ENCODE measurements at regions not wholly inside any gene's neighbourhood (a gene's known extent, or its start where the extent isn't known, plus 50 kb on each side); places are given as distances from the start of the nearest gene placed in this dataset.

DNA sequence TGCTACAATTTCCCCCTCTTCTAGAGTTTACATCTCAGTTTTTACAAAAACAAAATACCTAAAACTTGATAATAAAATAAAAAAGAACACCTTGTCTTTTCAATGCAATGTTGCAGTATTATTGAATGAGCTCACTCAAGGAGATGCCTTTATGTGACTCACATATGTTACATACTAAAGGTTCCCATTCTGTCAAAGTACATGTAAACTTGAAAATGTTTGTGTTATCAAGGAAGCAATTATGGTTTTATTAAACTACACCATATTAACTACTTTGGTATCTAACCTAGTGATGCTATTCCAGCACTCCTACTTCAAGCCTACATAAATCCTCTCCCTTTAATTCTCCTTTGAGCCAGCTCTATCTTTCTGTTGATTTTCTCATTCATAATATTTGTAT lies 658.3 kb downstream of the PTPRC start:
- no peak for DNase-seq

DNA sequence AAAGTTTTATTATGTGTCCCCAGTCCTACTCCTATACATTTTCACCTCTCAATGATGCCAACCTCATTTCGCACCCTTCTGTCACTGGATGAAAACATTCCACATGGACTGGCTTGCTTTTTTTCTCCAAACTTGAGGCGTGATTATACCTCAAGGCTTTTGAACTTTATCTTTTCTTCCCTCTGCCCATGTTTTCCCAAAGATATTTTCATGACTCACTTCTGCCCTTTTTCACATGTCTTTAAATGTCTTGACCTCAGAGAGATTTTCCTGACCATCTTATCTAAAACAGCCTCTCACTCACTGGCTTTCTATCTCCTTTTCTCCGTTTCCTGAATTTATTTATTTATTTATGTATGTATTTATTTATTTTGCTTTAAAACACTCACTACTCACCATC lies 659.0 kb downstream of the PTPRC start:
- no peak for DNase-seq

DNA sequence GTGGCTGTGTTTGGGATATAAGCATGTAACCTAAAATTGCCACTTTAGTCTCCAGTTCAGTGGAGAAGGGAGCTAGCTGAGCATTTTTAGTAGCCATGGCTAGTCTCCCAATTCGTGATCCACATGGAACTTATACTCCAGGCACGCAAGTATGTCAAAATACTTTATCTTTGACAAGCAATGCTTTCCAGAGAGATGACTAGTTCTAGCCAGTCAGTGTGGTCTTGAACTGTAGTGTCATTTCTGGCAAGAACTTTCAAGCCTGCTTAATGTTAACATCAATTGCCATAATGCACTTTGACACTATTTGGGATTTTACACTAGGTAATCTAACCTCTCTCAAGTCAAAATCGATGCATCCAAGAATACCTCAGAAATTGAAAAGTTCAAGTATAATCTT lies 660.0 kb downstream of the PTPRC start:
- no peak for DNase-seq

DNA sequence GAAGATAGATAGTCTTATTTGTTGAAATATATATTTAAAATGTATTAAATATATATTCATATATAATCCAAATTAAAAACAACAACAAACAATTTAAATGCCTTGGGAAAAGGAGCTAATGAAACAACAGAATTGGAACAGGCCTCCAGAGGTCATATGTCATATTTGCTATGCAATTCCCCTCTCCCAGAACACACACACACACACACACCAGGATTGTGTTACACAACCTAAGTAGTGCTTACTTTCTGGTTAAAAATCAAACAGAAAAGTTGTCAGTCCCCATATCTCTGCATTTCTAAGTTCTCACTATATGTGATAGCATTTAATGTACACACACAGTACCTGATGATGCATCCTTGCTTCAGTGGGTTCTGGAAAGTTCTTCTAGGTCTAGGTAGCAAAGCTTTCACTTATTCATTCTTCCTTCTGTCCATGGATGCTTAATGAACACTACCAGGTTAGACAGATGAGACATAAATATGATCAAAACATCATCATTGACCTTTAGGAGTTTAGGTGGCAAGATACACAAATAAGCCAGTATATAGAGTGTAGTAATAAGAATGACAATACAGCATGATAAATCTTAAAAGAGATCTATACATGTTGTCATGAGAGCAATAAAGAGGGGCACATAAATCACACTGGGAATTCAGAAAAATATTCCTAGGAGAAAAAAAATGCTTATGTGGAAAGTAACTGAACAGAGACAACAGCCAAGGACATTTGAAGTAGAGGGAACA lies 662.8 kb downstream of the PTPRC start:
- no peak for DNase-seq

DNA sequence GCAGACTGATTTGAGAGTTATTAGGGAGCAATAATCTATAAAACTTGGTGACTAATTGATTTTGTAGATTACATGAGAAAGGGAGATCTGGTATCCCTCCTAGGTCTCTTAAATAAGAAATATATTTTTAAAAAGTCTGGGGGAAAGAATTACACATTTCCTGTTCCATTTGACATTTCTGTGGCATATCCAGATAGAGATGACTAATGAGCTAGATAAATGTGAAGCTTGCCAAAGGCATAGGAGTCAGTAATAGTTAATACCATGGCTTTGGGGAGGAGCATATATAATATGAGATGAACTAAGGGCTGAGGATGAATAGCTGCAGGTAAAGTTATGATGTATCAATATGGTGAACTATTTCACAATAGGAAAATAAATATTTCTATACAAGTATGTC lies 663.7 kb downstream of the PTPRC start:
- DNase-seq, result no peak

DNA sequence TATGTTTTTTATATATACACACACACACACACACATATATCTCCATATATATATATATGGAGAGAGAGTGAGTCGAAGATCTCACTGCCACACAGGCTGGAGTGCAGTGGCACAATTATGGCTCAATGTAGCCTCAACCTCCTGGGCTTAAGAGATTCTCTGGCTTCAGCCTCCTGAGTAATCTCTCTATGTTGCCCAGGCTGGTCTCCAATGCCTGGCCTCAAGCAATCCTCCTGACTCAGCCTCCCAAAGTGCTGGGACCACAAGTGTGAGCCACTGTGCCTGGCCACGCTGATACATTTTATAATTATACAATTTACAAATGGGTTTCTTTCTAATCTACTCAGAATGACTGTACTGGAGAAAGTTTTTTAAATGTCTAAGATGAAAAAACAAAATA lies 664.2 kb downstream of the PTPRC start:
- no peak for DNase-seq

DNA sequence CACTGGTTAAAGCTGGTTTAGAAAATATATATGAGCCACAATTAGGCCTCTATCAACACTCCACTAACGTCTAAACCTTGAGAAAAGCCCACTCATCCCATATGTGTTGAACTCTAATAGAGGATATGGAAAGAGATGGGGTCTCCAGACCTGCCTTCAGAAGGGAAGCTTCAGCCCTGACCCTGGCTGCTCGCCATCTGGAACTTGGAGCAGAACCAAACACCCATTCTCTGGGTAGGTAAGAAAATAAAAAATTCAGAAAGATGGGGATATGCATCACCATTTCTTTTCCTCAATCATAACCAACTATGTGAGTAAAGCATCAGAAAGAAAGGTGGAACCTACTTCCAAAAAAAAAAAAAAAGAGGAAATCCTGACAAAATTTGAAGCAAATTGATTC lies 666.2 kb downstream of the PTPRC start:
- DNase-seq, result no peak

DNA sequence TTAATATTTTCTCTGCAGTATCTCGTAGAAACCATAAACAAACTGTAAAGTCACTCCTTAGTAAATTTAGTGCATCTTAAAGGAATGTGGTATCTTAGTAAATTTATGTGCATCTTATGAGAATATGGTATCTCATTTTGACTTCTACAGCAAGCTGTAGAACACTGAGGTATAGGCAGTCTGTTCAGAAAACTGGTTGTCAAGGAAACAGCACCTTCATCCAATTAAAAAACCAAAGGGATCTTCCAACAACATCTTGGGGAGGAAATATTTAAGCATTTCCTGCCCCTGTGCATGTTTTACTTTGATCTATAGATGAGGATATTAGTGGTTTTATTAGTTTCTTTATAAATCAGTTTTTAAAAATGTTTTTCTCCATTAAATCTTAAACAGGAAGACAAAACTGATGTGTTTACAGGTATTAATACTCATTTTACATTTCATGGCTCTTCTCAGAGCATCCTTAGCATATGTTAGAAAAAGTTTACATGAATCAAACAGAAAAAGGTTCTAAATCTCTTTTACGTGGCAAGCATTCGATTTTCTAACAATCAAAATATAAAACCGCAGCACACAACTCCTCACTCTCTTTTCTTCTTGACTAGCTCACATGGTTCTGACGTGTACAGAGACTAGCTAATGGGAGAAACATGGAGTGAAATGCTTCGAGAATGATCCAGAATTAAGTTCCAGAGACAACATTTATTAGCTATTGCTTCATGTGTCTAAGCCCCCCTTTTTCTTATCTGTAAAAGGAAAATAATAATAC lies 668.8 kb downstream of the PTPRC start:
- no peak for DNase-seq

DNA sequence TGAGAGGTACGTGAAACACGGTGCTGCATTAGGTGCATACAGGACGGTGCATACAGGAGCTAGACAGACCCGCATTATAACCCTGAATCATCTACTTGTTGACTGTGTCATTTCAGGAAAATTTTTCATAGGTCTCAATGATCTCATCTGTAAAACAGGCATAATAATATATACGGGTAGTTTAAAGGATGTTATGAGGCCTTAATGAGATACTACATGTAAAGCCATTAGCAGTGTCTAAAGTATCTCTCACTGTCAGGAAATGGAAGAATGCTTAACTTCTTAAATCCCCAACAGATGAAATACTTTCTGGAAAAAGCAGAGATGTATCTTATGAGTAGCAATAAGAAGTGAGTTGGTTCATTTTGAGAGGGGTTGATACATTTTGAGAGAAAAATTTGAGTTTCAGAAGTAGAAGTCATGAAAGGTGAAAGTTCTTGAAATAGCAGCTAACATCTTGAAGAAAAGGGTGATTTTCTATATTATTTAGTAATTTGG lies 669.6 kb downstream of the PTPRC start:
- no peak for DNase-seq

DNA sequence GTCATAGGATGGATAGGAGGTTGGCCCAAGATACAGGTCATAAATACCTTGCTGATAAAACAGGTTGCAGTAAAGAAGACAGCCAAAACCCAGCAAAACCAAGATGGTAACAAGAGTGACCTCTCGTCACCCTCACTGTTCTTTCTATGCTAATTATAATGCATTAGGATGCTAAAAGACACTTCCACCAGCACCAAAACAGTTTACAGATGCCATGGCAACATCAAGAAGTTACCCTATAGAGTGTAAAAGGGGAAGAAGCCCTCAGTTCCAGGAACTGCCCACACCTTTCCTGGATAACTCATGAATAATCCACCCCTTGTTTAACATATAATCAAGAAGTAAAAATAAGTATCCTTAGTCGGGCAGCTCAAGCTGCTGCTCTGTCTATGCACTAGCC lies 671.9 kb downstream of the PTPRC start:
- no peak for DNase-seq

DNA sequence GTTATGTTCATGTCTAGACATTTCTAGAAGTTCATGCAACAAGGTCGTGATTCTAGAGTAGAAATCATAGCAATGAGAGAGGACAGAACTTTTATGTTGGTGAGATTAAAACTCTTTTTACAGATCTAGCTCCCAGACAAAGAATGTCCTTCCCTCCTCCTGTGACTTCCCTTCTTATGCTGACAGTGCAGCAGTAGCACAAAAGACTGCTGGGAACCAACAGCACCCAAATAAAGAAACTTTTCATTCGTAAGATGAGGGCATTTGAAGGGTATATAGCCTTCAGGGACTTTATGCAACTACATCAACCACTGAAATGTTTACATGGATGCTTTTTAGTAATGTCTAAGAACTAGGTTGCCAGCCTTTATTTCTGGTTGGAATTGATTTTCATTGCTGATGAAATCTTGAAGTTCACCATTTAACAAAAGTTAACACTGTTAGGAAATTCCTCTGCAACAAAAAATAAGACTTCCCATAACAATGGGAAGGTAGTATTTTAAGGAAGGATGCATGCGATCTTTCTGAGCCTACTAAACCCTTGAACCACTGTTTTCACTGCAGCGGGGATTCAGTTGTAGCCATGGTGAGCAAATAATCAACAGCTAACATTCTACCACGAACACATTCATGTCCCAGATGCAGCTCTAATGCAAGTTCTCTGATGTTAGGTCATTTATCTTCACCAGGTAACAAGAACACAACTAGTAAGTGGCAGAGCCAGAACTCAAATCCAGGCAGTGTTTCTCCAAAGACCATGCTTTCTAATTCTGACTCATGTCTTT lies 672.8 kb downstream of the PTPRC start:
- DNase-seq, result no peak

DNA sequence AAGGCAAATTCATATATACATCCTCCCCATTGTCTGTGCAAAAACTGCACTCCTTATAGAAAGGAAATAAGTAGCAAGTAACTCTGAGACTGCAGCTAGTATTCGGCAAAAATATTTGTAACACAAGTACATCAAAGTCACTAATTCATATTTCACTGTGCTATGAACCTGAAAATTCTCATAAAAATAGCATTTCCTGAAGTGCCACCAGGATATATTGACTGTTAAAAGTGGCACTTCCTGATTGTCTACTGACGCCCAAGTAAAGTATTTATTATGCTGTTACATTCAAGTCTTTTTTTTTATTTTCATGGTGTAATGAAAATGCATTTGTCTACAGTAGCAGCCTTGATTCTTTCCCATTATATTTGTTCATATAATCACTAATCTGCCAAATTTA lies 673.8 kb downstream of the PTPRC start:
- no peak for DNase-seq

DNA sequence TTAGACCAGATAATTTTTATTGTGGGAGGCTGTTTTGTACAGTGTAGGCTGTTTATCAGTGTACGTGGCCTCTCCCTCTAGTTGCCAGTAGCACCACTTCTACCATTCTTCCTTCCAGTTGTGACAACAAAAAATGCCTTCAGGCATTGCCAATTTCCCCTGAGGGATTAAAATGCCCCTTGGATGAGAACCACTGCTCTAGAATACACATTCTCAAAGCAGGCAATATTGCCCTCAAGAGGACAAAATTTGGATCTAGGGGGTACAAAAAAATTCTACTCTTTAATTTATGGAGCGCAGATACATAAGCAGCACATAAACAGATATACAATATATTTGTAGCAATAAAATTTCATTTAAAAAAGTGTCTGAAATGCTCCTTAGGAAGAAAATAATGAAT lies 674.6 kb downstream of the PTPRC start:
- DNase-seq, result no peak

DNA sequence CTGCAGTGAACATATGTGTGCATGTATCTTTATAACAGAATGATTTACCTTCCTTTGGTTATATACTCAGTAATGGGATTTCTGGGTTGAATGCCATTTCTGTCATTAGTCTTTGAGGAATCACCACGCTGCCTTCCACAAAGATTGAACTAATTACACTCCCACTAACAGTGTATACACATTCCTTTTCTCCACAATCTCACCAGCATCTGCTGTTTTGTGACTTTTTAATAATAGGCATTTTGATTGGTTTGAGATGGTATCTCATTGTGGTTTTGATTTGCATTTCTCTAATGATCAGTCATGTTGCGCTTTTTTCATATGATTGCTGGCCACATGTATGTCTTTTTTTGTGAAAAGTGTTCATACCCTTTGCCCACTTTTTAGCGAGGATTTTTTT lies 680.5 kb downstream of the PTPRC start:
- DNase-seq, result no peak

DNA sequence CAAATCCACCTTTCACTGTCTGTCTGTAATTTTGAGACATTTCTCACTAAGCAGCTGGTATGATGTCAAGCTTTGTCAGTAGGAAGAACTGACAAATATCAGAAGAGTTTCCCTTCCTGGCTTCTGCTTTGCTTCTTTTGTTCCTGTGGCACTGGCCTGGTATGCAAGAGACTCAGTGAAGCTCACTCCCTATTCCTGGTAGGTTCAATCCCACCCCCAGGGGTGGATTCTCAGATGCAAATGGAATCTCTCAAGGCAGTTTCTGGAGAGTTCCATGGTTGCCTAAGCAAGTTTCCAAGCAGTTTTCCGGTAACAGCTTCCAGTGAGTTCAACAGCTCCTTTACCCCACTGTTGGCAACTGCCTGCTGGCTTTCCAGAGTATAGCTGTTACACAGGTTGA lies 683.4 kb downstream of the PTPRC start:
- DNase-seq, result no peak

DNA sequence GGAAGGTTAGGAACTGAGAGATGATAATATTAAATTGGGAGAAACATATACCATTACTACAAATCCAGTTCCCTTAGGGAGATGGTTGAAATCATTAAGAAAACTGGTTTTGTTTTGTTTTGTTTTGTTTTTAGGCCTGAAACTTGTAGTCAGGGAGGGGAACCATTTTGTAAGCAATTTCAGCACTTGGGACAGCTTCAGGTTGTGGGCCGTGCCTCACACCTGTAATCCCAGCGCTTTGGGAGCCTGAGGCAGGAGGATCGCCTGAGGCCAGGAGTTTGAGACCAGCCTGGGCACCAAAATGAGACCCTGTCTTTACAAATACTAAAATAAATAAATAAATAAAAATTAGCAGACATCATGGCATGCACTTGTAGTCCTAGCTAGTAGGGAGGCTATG lies 694.3 kb upstream of the NR5A2 start:
- no peak for DNase-seq

DNA sequence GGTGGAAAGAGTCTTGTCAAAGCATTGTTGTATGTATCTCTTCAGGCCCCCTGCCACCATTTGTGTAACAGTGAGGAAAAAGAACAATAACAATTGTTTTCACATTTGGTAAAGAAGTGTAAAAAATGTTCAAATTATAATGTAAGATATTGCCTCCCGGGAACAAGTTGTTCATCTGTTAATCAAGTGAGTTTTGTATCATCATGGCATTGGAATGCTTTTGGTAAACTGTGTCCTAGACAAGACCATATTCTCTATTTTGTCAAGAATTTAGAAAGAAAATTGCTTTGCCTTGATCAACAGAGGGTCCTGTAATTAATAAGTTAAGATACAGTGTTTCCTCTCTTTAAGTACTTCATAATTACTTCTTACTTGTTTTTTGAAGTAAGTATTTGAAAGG lies 692.0 kb upstream of the NR5A2 start:
- no peak for DNase-seq

DNA sequence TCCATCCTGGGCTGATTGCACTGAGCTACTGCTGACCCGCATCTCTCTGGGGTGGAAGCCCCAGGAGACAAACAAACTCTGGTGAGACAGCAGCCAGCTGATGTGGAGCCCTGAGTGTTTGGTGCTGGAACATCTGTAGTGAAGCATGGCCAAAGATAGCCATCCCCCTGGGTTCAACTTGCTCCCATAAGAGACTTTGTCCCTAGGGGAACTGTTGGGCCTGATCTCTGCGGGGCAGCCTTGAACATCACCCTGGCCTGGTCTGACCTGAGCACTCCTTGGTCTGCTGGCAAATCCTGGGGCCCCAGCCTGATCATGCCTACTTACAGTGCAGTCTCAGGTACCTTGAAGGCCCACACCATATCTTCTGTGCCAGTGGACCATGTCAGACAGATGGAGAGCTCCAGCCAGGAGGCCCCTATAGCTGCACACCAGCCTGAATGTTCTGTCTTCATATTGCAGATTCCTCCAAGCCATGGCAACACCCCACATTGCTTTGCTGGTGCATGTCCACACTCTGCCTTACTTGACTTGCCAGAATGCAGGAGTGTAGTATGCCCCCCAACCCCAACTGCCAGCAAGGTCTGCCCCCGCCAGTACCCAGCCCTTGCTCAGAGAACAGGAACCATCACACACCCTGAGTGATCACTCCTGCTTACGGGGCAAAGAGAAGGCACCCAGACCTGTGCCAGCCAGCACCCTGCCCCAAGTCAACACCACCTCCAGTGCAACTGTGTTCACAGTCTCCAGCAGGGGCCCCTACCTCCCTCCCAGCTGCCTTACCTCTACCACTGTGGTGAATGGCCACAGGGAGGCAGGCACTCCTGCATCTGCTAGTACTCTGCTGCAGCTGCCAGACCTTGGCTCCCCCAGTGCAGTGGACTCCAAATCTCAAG lies 690.5 kb upstream of the NR5A2 start:
- no peak for DNase-seq

DNA sequence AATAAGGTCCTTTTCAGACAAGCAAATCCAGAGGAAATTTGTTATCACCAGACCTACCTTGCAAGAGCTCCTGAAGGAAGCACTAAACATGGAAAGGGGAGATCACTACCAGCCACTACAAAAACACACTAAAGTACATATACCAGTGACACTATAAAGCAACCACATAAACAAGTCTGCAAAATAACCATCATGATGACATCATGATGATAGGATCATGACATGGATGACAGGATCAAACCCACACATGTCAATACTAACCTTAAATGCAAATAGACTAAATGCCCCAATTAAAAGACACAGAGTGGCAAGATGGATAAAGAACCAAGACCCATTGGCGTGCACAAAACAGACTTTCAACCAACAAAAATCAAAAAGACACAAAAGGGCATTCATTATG lies 688.8 kb upstream of the NR5A2 start:
- DNase-seq, result no peak

DNA sequence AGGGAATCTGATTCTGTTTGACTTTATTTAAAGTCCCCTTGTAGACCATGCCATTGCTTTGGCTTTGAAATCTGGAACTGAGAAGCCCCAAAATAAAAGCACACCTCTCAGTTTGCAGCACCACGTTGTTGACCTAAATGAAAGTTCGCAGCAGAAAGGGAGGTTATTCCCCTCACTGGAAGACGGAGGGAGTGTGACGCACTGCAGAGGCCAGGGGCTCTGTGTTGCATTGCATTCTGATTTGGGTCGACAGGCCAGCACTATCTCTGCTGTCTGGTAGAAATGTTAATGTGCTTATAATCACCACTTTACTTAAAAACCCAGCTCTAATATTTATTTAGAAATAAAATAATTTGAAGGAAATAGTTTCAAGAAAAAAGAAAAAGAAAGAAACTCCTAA lies 675.2 kb upstream of the NR5A2 start:
- no peak for DNase-seq

DNA sequence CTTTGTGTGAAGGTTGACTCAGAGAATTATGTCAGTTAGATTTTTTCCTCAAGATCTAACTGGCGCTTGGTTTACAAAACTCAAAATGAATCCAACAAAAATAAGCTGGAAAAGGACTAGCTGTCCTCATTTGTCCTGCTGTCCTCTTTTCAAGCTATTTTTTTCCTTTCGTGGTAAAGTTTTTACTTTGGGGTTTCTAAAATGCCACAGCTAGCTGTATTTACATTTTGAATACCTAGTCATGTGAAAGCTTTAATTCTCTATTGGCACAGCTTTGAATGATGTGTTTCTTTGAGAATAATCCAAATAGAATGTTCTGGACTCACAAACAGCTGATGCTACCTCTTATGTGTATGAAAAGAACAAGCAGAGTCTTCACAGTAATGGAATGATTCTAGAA lies 673.6 kb upstream of the NR5A2 start:
- DNase-seq, result no peak

DNA sequence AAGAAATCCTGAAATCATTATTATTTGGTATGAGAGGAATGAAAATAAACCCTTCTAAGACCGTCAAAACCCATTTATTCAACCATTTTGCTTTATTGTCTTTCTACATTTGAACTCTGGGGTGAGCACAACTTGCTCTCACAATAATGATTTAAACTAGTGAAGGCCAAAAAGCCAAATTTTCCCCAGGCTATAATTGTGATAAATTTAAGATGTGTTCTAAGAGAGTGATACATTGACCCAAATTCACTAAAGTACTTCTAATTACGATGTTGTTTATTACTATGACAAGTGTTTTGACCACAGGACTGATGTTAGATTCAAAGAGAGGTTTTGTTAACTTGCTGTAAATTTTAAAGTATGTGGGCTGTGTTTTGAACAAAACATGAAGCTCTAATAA lies 670.9 kb upstream of the NR5A2 start:
- DNase-seq, result no peak

DNA sequence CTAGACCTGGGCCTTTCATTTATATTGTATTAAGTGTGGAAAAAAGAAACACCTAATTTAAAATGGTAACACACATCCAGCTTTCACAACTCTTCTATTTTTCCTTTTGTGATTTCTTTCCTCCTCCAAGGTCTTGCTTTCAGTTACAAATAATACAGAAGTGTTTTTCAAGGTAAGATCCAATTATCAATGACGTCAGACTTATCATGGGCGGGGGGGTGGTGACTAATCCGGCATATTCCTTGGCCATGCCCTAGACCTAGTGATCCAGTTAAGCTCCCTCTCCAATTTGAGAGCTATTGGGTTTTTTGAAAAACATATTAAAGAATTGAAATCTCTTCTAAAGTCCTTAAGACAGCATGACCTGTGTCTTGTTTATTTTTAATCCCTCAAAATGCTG lies 669.9 kb upstream of the NR5A2 start:
- no peak for DNase-seq
